ENCODE measurements at regions not wholly inside any gene's neighbourhood (a gene's known extent, or its start where the extent isn't known, plus 50 kb on each side); places are given as distances from the start of the nearest gene placed in this dataset.

DNA sequence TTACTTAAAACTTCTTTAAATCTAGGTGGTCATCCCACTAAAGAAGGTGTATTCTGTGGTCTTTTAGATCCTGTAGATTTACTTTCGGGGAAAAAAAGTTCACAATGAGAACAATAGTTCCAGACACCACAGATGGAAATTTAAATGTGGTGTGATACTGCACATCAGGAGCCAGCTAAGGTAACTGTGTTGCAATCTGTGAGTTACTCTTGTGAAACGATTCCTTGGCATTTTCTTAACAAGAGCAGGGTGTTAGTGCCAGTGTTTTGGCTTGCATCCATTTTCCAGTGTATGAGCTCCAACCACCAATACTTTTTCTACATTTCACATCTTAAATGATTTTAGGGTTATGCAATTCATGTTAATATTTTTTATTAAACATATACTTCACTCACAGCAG is 674.5 kb downstream of the CETN3 start:
- POLR2A ChIA-PET (ENCODE audit: unreplicated experiment): interaction anchor here (0.6 kb wide), 1 partner anchor 28 kb away, joined by 3 read pairs; no protein-coding TSS in a partner anchor

More for the DNA sequence above, 674.5 kb downstream of the CETN3 start:
- DNase-seq: no peak
- no peak overlapping the region for H2AK9ac ChIP-seq (replicated peaks; ENCODE audit: low read depth, low read length, poor library complexity)
- no peak overlapping the region for H2AK5ac ChIP-seq (ENCODE audit: low read depth, low read length)
- no peak overlapping the region for H4K5ac ChIP-seq (ENCODE audit: low read depth, low read length)
- no peak overlapping the region for H3K4ac ChIP-seq (ENCODE audit: low read depth, low read length)
- no peaks in the 10 kb centered on the region for H3K27me3 ChIP-seq (ENCODE audit: control insufficient read depth, insufficient read depth, low read length)
- H4K91ac ChIP-seq (ENCODE audit: insufficient read depth, low read depth, low read length): no peak overlapping the region
- no peak overlapping the region for H3K4me2 ChIP-seq (ENCODE audit: low read depth, low read length)
- H3K18ac ChIP-seq (ENCODE audit: low read depth, low read length): no peak overlapping the region
- no peaks in the 10 kb centered on the region for H4K20me1 ChIP-seq (ENCODE audit: insufficient read depth, low read length)
- H3K9ac ChIP-seq (ENCODE audit: low read depth, low read length): no peak overlapping the region
- no peak overlapping the region for H3K56ac ChIP-seq (ENCODE audit: extremely low read depth, insufficient read depth, low read length)
- no peak overlapping the region for H2BK15ac ChIP-seq (ENCODE audit: low read depth, low read length)
- no peak overlapping the region for H2BK5ac ChIP-seq (ENCODE audit: low read depth, low read length, poor library complexity, severe bottlenecking)
- CTCF ChIA-PET: no interaction called here
- no peak overlapping the region for H2BK120ac ChIP-seq (ENCODE audit: low read depth, low read length)
- no peak for TF ChIP-seq MAZ (IDR thresholded peaks at IDR 0.05; ENCODE audit: borderline replicate concordance, low read depth, low read length)
- TF ChIP-seq MXI1 (IDR thresholded peaks at IDR 0.05; ENCODE audit: borderline replicate concordance, low read depth, low read length): no peak
- H3K27ac ChIP-seq (ENCODE audit: insufficient read depth, low read length): no peak overlapping the region
- H3K4me1 ChIP-seq (ENCODE audit: control insufficient read depth, insufficient read depth, low read length): no peaks in the 10 kb centered on the region
- no peak overlapping the region for H3K4me3 ChIP-seq (ENCODE audit: insufficient read depth, low read depth, low read length)
- no peaks in the 10 kb centered on the region for H3K9me1 ChIP-seq (ENCODE audit: insufficient read depth, low read length)
- ATAC-seq (ENCODE audit: low read depth): no peak
- in situ Hi-C loops (cut with MboI; ENCODE audit: low sequenced_read_pairs): no loop called here
- no peak overlapping the region for H3K23ac ChIP-seq (ENCODE audit: low read depth, low read length)
- H3K36me3 ChIP-seq (ENCODE audit: control insufficient read depth, insufficient read depth, low read length): no peaks in the 10 kb centered on the region
- H3K14ac ChIP-seq (replicated peaks; ENCODE audit: low read depth, low read length): no peak overlapping the region
- H2AFZ ChIP-seq (replicated peaks; ENCODE audit: low read length, poor library complexity): no peak overlapping the region
- H3K79me1 ChIP-seq (ENCODE audit: low read depth in 1 of 2, low read length in 2 of 2): no peaks in the 10 kb centered on the region
- no peaks in the 10 kb centered on the region for H3K9me3 ChIP-seq (ENCODE audit: control insufficient read depth, insufficient read depth, low read length)
- no TSS peak for BruUV-seq (replicated peaks)
- no peak overlapping the region for H4K8ac ChIP-seq (ENCODE audit: low read depth in 2 of 2, low read length in 2 of 2)
- intact Hi-C loops (cut with micrococcal nuclease): no loop called here
- dilution Hi-C loops (cut with HindIII; ENCODE audit: low sequenced_read_pairs, unreplicated experiment): no loop called here
- WGBS, 2 experiments (ENCODE audit: extremely low coverage in 2 of 2, insufficient read length in 1 of 2): no CpG with 5 or more reads among the region's 2 CpGs
- no peak overlapping the region for H2BK20ac ChIP-seq (ENCODE audit: low read depth, low read length)
